ENCODE measurements at regions not wholly inside any gene's neighbourhood (a gene's known extent, or its start where the extent isn't known, plus 50 kb on each side); places are given as distances from the start of the nearest gene placed in this dataset.

- TF ChIP-seq, protein P1, sequence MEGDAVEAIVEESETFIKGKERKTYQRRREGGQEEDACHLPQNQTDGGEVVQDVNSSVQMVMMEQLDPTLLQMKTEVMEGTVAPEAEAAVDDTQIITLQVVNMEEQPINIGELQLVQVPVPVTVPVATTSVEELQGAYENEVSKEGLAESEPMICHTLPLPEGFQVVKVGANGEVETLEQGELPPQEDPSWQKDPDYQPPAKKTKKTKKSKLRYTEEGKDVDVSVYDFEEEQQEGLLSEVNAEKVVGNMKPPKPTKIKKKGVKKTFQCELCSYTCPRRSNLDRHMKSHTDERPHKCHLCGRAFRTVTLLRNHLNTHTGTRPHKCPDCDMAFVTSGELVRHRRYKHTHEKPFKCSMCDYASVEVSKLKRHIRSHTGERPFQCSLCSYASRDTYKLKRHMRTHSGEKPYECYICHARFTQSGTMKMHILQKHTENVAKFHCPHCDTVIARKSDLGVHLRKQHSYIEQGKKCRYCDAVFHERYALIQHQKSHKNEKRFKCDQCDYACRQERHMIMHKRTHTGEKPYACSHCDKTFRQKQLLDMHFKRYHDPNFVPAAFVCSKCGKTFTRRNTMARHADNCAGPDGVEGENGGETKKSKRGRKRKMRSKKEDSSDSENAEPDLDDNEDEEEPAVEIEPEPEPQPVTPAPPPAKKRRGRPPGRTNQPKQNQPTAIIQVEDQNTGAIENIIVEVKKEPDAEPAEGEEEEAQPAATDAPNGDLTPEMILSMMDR (conservative IDR thresholded peaks at IDR 0.05; ENCODE audit: low read length) = no peak
- no peak for TF ChIP-seq EZH2phosphoT487 (IDR thresholded peaks at IDR 0.05; ENCODE audit: borderline replicate concordance)
- H3K4me3 ChIP-seq (ENCODE audit: low read length, poor library complexity, severe bottlenecking) = peak overlapping the region; percentile 34
- no peak overlapping the region for H3K9ac ChIP-seq (ENCODE audit: low read depth, low read length, poor library complexity, severe bottlenecking)
- peaks cover 90% of the 10 kb centered on the region for H3K79me2 ChIP-seq (ENCODE audit: insufficient read depth, low read length)
- H3K4me1 ChIP-seq (ENCODE audit: insufficient read depth, low read length, poor library complexity, severe bottlenecking) = peaks cover 52% of the 10 kb centered on the region
- H3K9me3 ChIP-seq (ENCODE audit: insufficient read depth, low read depth, low read length) = no peaks in the 10 kb centered on the region
- no peak overlapping the region for H2AFZ ChIP-seq (ENCODE audit: low read length)
- no peaks in the 10 kb centered on the region for H3F3A ChIP-seq (ENCODE audit: low read depth)
- H4K20me1 ChIP-seq (ENCODE audit: insufficient read depth, low read length, poor library complexity, severe bottlenecking) = peaks cover 55% of the 10 kb centered on the region
- H3K9me2 ChIP-seq (replicated peaks; ENCODE audit: low read depth, low read length) = no peaks in the 10 kb centered on the region
- no peaks in the 10 kb centered on the region for H3K36me3 ChIP-seq (ENCODE audit: insufficient read depth, low read length)
- H3K4me2 ChIP-seq (ENCODE audit: low read depth, low read length, poor library complexity, severe bottlenecking) = peak overlapping the region; percentile 43
- H3K27me3 ChIP-seq (ENCODE audit: insufficient read depth, low read length, poor library complexity, severe bottlenecking) = no peaks in the 10 kb centered on the region
These were observed 183.1 kb upstream of the HDAC9 start for GRCh38 chr7:18312482-18312881.

- TF ChIP-seq, protein P1 (conservative IDR thresholded peaks at IDR 0.05; ENCODE audit: low read length) = no peak
- TF ChIP-seq EZH2phosphoT487 (IDR thresholded peaks at IDR 0.05; ENCODE audit: borderline replicate concordance) = no peak
- Histone ChIP-seq H3K9ac (ENCODE audit: low read depth, low read length, poor library complexity, severe bottlenecking) (no peak overlapping the region), H3F3A (ENCODE audit: low read depth) (no peaks in the 10 kb centered on the region), H3K9me3 (ENCODE audit: insufficient read depth, low read depth, low read length) (no peaks in the 10 kb centered on the region), H3K27me3 (ENCODE audit: insufficient read depth, low read length, poor library complexity, severe bottlenecking) (no peaks in the 10 kb centered on the region), H2AFZ (ENCODE audit: low read length) (no peak overlapping the region), H4K20me1 (ENCODE audit: insufficient read depth, low read length, poor library complexity, severe bottlenecking) (peaks cover 44% of the 10 kb centered on the region), H3K79me2 (ENCODE audit: insufficient read depth, low read length) (peaks cover 90% of the 10 kb centered on the region), H3K9me2 (replicated peaks; ENCODE audit: low read depth, low read length) (no peaks in the 10 kb centered on the region), H3K4me2 (ENCODE audit: low read depth, low read length, poor library complexity, severe bottlenecking) (no peak overlapping the region), H3K4me1 (ENCODE audit: insufficient read depth, low read length, poor library complexity, severe bottlenecking) (peaks cover 60% of the 10 kb centered on the region), H3K4me3 (ENCODE audit: low read length, poor library complexity, severe bottlenecking) (no peak overlapping the region), H3K36me3 (ENCODE audit: insufficient read depth, low read length) (no peaks in the 10 kb centered on the region)
These were observed 181.6 kb upstream of the HDAC9 start for GRCh38 chr7:18313965-18314364.

- no peak for TF ChIP-seq EZH2phosphoT487 (IDR thresholded peaks at IDR 0.05; ENCODE audit: borderline replicate concordance)
- TF ChIP-seq, protein P1 (conservative IDR thresholded peaks at IDR 0.05; ENCODE audit: low read length) = no peak
- H3K36me3 ChIP-seq (ENCODE audit: insufficient read depth, low read length) = no peaks in the 10 kb centered on the region
These were observed 180.3 kb upstream of the HDAC9 start for GRCh38 chr7:18315241-18315640.

More at GRCh38 chr7:18315241-18315640, 180.3 kb upstream of the HDAC9 start:
- Histone ChIP-seq H3K79me2 (ENCODE audit: insufficient read depth, low read length) (peaks cover 91% of the 10 kb centered on the region), H4K20me1 (ENCODE audit: insufficient read depth, low read length, poor library complexity, severe bottlenecking) (peaks cover 53% of the 10 kb centered on the region), H2AFZ (ENCODE audit: low read length) (no peak overlapping the region), H3K27me3 (ENCODE audit: insufficient read depth, low read length, poor library complexity, severe bottlenecking) (no peaks in the 10 kb centered on the region), H3K4me1 (ENCODE audit: insufficient read depth, low read length, poor library complexity, severe bottlenecking) (peaks cover 70% of the 10 kb centered on the region), H3K9me3 (ENCODE audit: insufficient read depth, low read depth, low read length) (no peaks in the 10 kb centered on the region), H3K4me3 (ENCODE audit: low read length, poor library complexity, severe bottlenecking) (no peak overlapping the region), H3K9ac (ENCODE audit: low read depth, low read length, poor library complexity, severe bottlenecking) (no peak overlapping the region), H3F3A (ENCODE audit: low read depth) (no peaks in the 10 kb centered on the region), H3K9me2 (replicated peaks; ENCODE audit: low read depth, low read length) (no peaks in the 10 kb centered on the region), H3K4me2 (ENCODE audit: low read depth, low read length, poor library complexity, severe bottlenecking) (no peak overlapping the region)
